Activated T-cell treated with anti-CD3 and anti-CD28 coated beads, Interleukin-2, amount 50 U/mL, for 72 hours (primary cell): ENCODE measurements at regions not wholly inside any gene's neighbourhood (a gene's known extent, or its start where the extent isn't known, plus 50 kb on each side); places are given as distances from the start of the nearest gene placed in this dataset.

ENCODE experiments used
- ATAC-seq, 2 donors: fragments of 150-1000 bp; cut with Tn5 transposase; replicated peaks in 1 of 2; 2 replicates each; pipeline ENCODE4 v1.10.0; 2021; ENCODE audit warnings: moderate library complexity in 2 of 2, mild to moderate bottlenecking in 1 of 2
- DNase-seq, 2 donors: peaks; one replicate each; pipeline ENCODE4 v3.0.0; 2021 to 2022; ENCODE audit warnings: mixed read lengths in 1 of 2
- H3K27ac Mint-ChIP-seq: one replicate; pipeline ENCODE4 v1.8.0; 2022; ENCODE audit warnings: mild to moderate bottlenecking, moderate library complexity, mixed read lengths
- H3K27me3 Mint-ChIP-seq: one replicate; pipeline ENCODE4 v1.8.0; 2022; ENCODE audit warnings: low read depth, mixed read lengths
- H3K36me3 Mint-ChIP-seq, 2 donors: one replicate each; pipeline ENCODE4 v1.8.0; 2022; ENCODE audit warnings: mixed read lengths in 2 of 2, mild to moderate bottlenecking in 1 of 2; ENCODE audit not compliant: insufficient read depth in 2 of 2
- H3K4me1 Mint-ChIP-seq: one replicate; pipeline ENCODE4 v1.8.0; 2022; ENCODE audit warnings: low read depth, mixed read lengths
- H3K4me3 Mint-ChIP-seq, 2 donors: one replicate each; pipeline ENCODE4 v1.8.0; 2022; ENCODE audit warnings: mild to moderate bottlenecking in 2 of 2, mixed read lengths in 2 of 2, moderate library complexity in 2 of 2
- H3K9me3 Mint-ChIP-seq, 2 donors: one replicate each; pipeline ENCODE4 v1.8.0; 2022; ENCODE audit warnings: mixed read lengths in 2 of 2

DNA sequence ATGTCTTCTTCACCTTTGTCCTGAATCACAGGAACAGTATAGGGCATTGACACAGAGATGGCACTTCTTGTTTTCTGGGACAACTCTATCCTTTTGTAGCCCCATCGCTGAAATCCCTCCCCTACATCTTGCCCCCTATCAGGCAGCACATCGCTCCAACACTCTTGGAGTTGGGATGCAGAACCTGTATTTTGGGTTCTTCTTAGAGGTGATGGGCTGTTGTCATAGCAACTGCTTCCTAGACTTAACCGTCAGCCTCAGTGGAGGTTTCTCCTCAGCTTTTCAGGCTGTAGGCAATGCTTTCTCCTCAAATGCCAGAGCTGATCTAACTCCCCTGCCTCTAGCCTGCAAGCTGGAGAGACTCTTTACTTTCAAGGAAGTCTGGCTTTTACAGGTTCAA, 99.9 kb upstream of the SPRED2 start:
- no peaks in the 10 kb centered on the region for H3K36me3 Mint-ChIP-seq

DNA sequence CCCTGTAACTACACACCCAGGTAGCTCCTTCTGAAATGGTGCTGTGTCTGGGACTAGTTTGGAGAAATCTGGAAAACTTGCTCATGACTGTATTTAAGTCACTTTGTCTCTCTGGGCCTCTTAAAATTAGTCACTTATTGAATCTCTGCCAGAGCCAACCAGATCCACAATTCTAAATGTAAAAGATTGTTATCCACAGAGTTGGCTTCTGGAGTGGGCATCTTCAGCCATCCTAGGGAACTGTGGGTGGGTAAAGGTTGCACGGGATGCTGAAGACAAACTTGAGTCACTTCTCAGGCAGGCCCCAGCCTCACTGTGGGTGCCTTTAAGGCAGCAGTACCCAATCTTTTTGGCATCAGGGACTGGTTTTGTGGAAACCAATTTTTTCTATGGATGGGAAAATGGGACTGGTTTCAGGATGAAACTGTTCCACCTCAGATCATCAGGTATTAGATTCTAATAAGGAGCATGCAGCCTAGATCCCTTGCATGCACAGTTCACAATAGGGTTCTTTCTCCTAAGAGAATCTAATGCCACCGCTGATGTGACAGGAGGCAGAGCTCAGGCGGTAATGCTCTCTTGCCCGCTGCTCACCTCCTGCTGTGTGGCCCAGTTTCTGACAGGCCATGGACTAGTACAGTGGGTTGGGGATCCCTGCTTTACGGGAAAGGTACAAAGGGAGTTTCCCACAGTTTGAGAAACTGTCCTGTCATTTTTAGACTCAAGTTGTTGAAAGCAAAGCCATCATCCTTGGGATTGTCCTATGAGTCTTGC, 98.3 kb upstream of the SPRED2 start:
- no peak overlapping the region for H3K4me3 Mint-ChIP-seq
- no peaks in the 10 kb centered on the region for H3K9me3 Mint-ChIP-seq
- H3K36me3 Mint-ChIP-seq = no peaks in the 10 kb centered on the region
- ATAC-seq (no peak), DNase-seq (no peak)
- H3K27ac Mint-ChIP-seq = no peak overlapping the region
- peaks cover 10% of the 10 kb centered on the region for H3K27me3 Mint-ChIP-seq
- no peaks in the 10 kb centered on the region for H3K4me1 Mint-ChIP-seq

More for the DNA sequence above, 99.9 kb upstream of the SPRED2 start:
- ATAC-seq (no peak), DNase-seq (no peak)
- peaks cover 14% of the 10 kb centered on the region for H3K27me3 Mint-ChIP-seq
- no peaks in the 10 kb centered on the region for H3K9me3 Mint-ChIP-seq
- H3K4me1 Mint-ChIP-seq = no peaks in the 10 kb centered on the region
- no peak overlapping the region for H3K27ac Mint-ChIP-seq
- H3K4me3 Mint-ChIP-seq = no peak overlapping the region

DNA sequence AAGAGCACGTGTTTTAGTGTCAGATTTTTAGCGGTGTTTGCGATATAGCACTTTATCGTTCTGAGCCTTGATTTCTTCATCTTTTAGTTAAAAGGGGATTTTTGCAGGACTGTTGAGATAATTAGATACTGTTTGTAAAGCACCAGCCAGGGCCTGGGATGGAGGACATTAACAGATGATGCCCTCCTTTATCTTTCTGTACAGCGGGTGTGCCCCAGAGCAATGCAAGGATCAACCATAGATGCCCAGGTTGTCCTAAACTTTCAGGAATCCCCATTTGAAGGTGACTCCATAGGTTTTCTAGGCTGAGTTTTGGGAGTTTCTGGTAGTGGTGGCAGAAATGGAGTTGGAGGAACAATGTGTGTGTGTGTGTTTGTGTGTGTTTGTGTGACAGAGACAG, 97.0 kb upstream of the SPRED2 start:
- no peaks in the 10 kb centered on the region for H3K9me3 Mint-ChIP-seq
- no peaks in the 10 kb centered on the region for H3K4me1 Mint-ChIP-seq
- no peak for DNase-seq
- no peak overlapping the region for H3K27ac Mint-ChIP-seq
- H3K27me3 Mint-ChIP-seq = peaks cover 14% of the 10 kb centered on the region
- H3K4me3 Mint-ChIP-seq = no peak overlapping the region
- H3K36me3 Mint-ChIP-seq = peaks cover 0 to 1% of the 10 kb centered on the region in 2 donors
- ATAC-seq = no peak

DNA sequence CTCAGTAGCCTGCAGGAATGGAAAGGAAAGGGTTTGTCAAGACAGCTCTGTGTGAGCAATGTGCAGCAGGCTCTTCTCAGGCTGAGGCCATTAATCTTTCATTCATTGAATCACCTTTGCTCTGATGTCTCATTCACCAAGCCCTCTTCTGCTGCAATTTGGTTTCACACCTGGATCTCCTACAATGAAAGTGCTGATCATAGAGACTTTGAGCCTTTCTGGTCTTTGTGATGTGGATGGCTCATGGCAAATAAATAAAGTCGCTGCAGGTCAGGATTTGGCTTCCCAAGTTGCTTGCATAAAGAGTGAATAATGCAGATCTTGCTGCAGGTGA, 95.8 kb upstream of the SPRED2 start:
- Mint-ChIP-seq H3K4me1 (no peaks in the 10 kb centered on the region), H3K9me3 (no peaks in the 10 kb centered on the region)

DNA sequence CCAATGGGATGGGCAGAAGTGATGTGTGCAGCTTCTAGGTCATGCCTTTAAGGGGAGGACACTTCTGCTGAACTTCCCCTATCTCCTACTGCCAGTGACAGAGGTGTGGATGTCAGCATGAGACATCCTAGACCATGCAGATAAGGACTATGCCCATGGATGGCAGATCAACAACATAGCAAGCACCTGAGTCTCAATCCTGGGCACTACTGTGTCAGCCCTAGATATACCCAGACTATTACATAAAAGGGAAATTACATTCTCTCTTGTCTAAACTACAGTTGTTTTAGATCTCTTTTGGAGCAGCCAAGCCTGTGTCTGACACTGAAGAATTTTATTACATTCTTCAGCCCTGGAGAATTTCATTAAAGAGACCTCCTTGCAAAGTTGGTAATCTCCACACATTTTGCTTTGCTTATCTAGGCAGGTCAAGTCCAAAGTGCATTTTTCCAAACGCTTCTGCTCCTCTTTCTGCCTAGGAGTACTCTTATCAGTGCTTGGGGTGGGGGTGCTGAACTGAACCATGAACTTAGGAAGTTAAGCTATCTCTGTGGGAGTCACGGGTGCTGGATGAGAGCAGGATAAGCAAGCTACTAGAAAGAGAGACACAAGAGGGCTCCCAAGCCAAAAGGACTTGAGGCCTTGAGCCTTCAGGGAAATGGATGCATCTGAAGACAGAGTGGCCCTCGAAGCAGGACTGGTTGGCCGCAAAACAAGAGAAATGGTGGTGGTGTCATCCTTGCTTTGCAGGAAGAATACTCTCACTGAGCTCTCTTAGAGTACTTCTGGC, 95.2 kb upstream of the SPRED2 start:
- no peaks in the 10 kb centered on the region for H3K9me3 Mint-ChIP-seq
- H3K27me3 Mint-ChIP-seq = peaks cover 16% of the 10 kb centered on the region
- no peak overlapping the region for H3K27ac Mint-ChIP-seq
- peaks cover 0 to 1% of the 10 kb centered on the region in 2 donors for H3K36me3 Mint-ChIP-seq
- no peaks in the 10 kb centered on the region for H3K4me1 Mint-ChIP-seq
- DNase-seq (no peak), ATAC-seq (no peak)
- H3K4me3 Mint-ChIP-seq = no peak overlapping the region

More for the DNA sequence above, 95.8 kb upstream of the SPRED2 start:
- Mint-ChIP-seq H3K27ac (no peak overlapping the region), H3K27me3 (peaks cover 16% of the 10 kb centered on the region), H3K36me3 (peaks cover 0 to 1% of the 10 kb centered on the region in 2 donors), H3K4me3 (no peak overlapping the region)
- ATAC-seq = no peak
- DNase-seq = no peak

DNA sequence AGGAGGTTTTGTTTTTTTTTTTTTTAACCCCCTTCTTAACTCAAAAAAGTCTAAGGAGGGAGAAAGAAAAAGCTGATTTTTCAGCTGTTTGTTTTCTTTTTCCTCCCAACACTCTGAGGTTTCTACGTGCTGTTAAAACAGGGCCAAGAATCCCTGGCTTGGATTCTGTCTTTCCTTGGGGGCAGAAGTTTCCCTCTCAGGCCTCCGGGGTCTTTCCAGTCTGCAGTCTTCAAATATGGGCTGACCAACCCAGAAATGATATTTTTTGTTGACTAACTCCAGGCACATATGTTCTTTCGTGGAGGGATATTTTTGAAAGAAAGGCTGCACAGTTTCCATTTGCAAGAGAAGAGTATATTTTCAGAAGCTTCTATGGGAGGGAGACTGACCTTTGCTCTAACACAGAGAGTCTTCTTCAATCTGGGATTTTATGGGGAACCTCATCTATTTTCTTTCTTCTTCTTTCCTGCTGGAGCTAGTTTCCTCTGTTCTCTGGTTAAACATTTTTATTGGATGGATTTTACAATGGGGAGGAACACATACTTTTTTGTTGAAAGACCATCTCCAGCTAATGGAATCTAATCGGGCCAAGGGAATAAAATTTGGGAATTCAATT, 93.3 kb upstream of the SPRED2 start:
- Mint-ChIP-seq H3K27ac (no peak overlapping the region), H3K36me3 (peaks cover 0 to 1% of the 10 kb centered on the region in 2 donors), H3K4me3 (no peak overlapping the region), H3K9me3 (no peaks in the 10 kb centered on the region), H3K27me3 (peaks cover 16% of the 10 kb centered on the region), H3K4me1 (no peaks in the 10 kb centered on the region)
- DNase-seq = no peak
- ATAC-seq = no peak

DNA sequence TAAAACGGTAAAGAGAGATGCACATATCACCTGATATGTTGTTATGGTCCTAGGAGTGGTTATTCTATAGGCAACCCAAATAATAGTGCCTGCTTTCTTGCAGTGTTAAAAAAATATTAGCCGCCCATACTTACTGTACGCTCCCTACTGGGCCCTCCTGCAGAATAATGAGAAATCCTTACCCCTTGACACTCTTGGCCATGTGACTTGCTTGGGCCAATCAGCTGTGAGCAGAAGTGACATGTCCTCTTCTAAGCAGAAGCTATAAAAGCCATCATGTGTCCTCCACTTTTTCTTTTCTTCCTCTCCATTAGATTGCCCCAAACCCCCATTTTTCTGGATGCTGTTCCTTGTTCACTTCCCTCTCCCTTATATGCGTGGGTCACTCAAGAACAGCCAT, 90.5 kb upstream of the SPRED2 start:
- DNase-seq (no peak), ATAC-seq (no peak)
- H3K36me3 Mint-ChIP-seq = peaks cover 0 to 1% of the 10 kb centered on the region in 2 donors
- H3K4me3 Mint-ChIP-seq = no peak overlapping the region
- H3K27me3 Mint-ChIP-seq = peaks cover 10% of the 10 kb centered on the region
- H3K4me1 Mint-ChIP-seq = no peaks in the 10 kb centered on the region
- no peak overlapping the region for H3K27ac Mint-ChIP-seq
- peaks cover 0 to 2% of the 10 kb centered on the region in 2 donors for H3K9me3 Mint-ChIP-seq

DNA sequence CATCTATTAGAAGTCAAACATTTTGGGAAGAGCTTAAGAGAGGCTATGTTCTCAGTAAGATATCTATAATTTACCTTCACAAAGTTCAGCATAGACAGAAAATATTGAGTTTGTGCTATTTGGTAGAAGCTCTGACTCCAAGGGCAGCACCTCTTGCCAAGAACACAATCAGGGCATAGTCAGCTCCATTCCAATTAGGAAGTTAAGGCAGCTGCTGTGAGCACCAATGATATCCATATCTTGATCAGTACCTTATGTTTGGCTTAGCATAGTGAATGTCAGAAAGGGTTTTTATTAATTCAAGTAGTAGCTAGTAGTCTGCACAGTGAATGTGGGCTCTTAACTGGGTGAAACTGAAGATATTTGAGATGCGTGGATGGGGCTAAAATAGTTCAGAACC, 86.4 kb upstream of the SPRED2 start:
- Mint-ChIP-seq H3K4me3 (no peak overlapping the region), H3K27me3 (no peaks in the 10 kb centered on the region), H3K9me3 (peaks cover 0 to 2% of the 10 kb centered on the region in 2 donors), H3K4me1 (no peaks in the 10 kb centered on the region), H3K27ac (no peak overlapping the region), H3K36me3 (no peaks in the 10 kb centered on the region)
- ATAC-seq = no peak
- no peak for DNase-seq

DNA sequence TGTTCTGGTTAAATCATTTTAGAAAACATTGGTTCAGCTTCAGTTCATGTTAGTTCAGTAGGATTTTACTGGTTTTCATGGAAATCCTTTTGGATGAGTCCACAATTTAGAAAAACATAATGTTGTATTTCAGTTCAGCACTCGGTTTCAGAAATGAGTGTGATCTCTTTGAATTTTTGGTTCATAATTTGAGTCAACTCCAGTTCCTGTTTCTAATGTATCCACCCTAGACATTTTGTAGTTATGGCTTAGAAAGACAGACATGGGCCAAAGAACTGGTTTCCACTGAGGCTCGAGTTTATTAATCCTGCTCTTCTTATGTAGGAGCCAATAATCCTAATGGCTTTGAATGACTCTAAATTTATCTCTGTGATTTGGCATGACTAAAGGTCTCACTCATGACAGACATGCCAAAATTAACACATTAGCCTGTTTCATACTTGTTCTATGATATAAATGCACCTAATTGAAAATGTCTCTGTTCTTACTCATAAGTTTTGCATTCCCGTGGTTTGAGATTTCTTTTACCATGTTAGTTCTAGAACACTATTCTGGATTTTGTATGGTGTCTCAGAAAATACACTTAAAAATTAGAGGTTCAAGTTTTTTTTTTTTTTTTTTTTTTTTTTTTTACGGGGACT, 82.3 kb upstream of the SPRED2 start:
- Mint-ChIP-seq H3K4me1 (no peaks in the 10 kb centered on the region), H3K4me3 (no peak overlapping the region), H3K27me3 (peaks cover 6% of the 10 kb centered on the region), H3K9me3 (no peaks in the 10 kb centered on the region), H3K27ac (no peak overlapping the region), H3K36me3 (no peaks in the 10 kb centered on the region)
- DNase-seq = no peak
- no peak for ATAC-seq

DNA sequence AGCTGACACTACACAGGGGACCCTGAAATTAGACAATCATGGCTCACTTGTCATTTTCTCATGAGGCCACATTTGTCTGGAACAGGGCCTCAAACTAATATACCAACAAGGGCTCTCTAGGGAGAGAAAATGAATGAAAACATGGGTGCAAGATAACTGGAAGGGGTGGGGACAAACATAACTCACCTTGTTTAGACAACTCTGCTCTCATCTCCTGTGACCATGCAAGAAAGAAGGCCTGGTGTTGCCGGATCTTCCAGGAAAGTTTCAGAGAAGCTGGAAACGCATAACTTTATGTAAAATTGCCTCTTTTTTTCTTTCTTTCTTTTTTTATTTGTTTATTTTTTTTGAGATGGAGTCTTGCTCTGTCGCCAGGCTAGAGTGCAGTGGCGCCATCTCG, 80.4 kb upstream of the SPRED2 start:
- DNase-seq (no peak), ATAC-seq (no peak)
- H3K27me3 Mint-ChIP-seq = peaks cover 6% of the 10 kb centered on the region
- no peaks in the 10 kb centered on the region for H3K4me1 Mint-ChIP-seq
- no peak overlapping the region for H3K4me3 Mint-ChIP-seq
- no peak overlapping the region for H3K27ac Mint-ChIP-seq
- no peaks in the 10 kb centered on the region for H3K36me3 Mint-ChIP-seq
- no peaks in the 10 kb centered on the region for H3K9me3 Mint-ChIP-seq

DNA sequence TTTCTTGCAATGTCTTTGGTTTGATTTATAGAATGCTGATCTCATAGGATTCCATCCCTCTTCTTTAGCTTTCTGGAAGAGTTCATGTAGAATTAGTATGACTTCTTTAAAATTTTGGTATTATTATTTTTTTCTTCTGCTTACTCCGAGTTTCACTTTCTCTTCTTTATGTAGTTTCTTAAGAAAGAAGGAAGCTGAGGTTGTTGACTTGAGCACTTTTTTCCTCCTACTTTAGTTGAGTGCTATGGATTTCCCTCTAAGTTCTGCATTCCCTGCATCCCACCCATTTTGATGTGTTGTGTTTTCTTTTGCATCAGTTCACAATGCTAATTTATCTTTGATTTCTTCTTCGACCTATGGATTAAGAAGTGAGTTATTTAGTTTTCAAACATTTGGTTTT, 78.9 kb upstream of the SPRED2 start:
- H3K27me3 Mint-ChIP-seq = peaks cover 6% of the 10 kb centered on the region
- H3K36me3 Mint-ChIP-seq = no peaks in the 10 kb centered on the region
- no peaks in the 10 kb centered on the region for H3K9me3 Mint-ChIP-seq
- H3K27ac Mint-ChIP-seq = no peak overlapping the region
- H3K4me3 Mint-ChIP-seq = no peak overlapping the region
- no peaks in the 10 kb centered on the region for H3K4me1 Mint-ChIP-seq
- ATAC-seq (no peak), DNase-seq (no peak)

DNA sequence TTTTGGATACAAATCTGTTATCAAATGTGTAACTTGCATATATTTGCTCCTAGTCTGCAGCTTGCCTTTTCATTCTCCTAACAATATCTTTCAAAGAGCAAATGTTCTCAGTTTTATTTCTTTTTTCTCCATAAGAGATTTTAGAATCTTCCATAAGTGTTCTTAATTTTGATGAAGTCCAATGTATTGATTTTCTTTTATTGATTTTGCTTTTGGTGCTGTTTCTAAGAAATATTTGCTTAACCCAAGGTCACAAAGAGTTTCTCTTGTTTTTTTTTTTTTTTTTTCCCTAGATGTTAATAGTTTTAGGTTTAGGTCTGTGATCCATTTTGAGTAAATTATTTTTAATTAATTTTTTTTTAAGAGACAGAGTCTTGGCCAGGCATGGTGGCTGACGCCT, 75.8 kb upstream of the SPRED2 start:
- Mint-ChIP-seq H3K4me1 (no peaks in the 10 kb centered on the region), H3K4me3 (no peak overlapping the region), H3K27me3 (peaks cover 14% of the 10 kb centered on the region), H3K9me3 (no peaks in the 10 kb centered on the region), H3K36me3 (no peaks in the 10 kb centered on the region), H3K27ac (no peak overlapping the region)
- DNase-seq (no peak), ATAC-seq (no peak)
